ENCODE measurements at regions not wholly inside any gene's neighbourhood (a gene's known extent, or its start where the extent isn't known, plus 50 kb on each side); places are given as distances from the start of the nearest gene placed in this dataset.

DNA sequence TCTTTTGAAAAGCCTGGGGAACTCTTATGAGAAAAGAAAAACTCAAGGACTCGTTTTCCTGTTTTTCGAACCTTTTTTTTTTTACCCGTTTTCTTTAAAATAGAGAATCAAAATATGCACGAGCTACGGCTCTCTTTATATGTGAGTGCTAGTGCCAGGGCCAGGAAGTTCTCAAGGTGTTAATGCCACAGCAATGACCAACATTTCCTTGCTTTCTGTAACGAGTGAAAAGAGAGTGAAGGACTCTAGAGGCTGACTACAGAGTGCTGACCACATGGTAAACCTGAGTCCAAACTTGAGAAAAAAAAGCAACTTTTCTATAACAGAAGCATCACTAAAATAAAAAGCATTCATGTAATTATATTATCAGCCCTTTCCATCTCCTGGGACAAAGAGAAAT, 102.2 kb upstream of the SLC28A3 start:
- Histone ChIP-seq H3K27ac (no peak overlapping the region), H3K4me3 (no peak overlapping the region), H3K9me3 (no peaks in the 10 kb centered on the region), H3K27me3 (no peaks in the 10 kb centered on the region), H3K4me1 (no peaks in the 10 kb centered on the region), H3K36me3 (no peaks in the 10 kb centered on the region)
- intact Hi-C loops (cut with DNase I): no loop called here
- no peak for TF ChIP-seq POLR2A (IDR thresholded peaks at IDR 0.05)
- TF ChIP-seq CTCF (IDR thresholded peaks at IDR 0.05): no peak
- no peak for TF ChIP-seq POLR2AphosphoS5 (IDR thresholded peaks at IDR 0.05)
- no peak for TF ChIP-seq EP300 (IDR thresholded peaks at IDR 0.05)
- 82 to 88% methylated on average over 6 of the region's 6 CpGs for WGBS, 2 donors
- no peak for DNase-seq

GRCh38 chr9:84445737-84446136, 105.2 kb upstream of the SLC28A3 start:
- TF ChIP-seq CTCF (IDR thresholded peaks at IDR 0.05) (no peak), POLR2A (IDR thresholded peaks at IDR 0.05) (no peak), POLR2AphosphoS5 (IDR thresholded peaks at IDR 0.05) (no peak), EP300 (IDR thresholded peaks at IDR 0.05) (no peak)
- Histone ChIP-seq H3K27ac (no peak overlapping the region), H3K36me3 (no peaks in the 10 kb centered on the region), H3K4me1 (no peaks in the 10 kb centered on the region), H3K9me3 (no peaks in the 10 kb centered on the region), H3K27me3 (no peaks in the 10 kb centered on the region), H3K4me3 (no peak overlapping the region)
- WGBS, 2 donors: 93 to 94% methylated on average over 5 of the region's 5 CpGs
- no peak for DNase-seq
- intact Hi-C loops (cut with DNase I): no loop called here

DNA sequence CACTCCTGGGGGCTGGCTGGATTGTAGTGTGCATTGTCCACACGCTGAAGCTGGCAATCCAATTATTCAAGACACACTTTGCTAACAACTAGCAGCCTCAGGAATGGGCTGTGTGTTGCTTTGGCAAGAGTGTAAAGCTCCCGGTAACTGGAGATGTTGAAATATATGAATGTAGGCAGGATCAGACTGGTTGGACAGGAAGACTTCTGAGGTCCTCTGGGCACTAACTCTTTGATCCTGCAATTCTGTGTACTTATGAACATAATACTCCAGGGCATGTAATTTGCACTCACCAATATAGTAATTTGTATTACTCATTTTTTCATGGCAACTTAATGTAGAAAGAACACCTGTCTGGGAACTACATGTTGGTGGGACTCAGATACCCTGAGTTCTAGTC, 106.7 kb upstream of the SLC28A3 start:
- H3K9me3 ChIP-seq: no peaks in the 10 kb centered on the region
- no peak for TF ChIP-seq EP300 (IDR thresholded peaks at IDR 0.05)
- DNase-seq: no peak
- H3K27ac ChIP-seq: no peak overlapping the region
- 62 to 73% methylated on average over 2 of the region's 2 CpGs for WGBS, 2 donors
- H3K27me3 ChIP-seq: no peaks in the 10 kb centered on the region
- no peaks in the 10 kb centered on the region for H3K36me3 ChIP-seq
- intact Hi-C loops (cut with DNase I): no loop called here
- H3K4me3 ChIP-seq: no peak overlapping the region
- H3K4me1 ChIP-seq: no peaks in the 10 kb centered on the region

GRCh38 chr9:84450029-84450428, 109.5 kb upstream of the SLC28A3 start:
- WGBS, 2 donors: 69 to 72% methylated on average over 5 of the region's 5 CpGs
- no peak for DNase-seq
- no peaks in the 10 kb centered on the region for H3K4me1 ChIP-seq
- H3K27ac ChIP-seq: no peak overlapping the region
- no peak overlapping the region for H3K4me3 ChIP-seq
- no peaks in the 10 kb centered on the region for H3K9me3 ChIP-seq
- intact Hi-C loops (cut with DNase I): no loop called here
- no peak for TF ChIP-seq CTCF (IDR thresholded peaks at IDR 0.05)
- TF ChIP-seq POLR2AphosphoS5 (IDR thresholded peaks at IDR 0.05): no peak
- TF ChIP-seq POLR2A (IDR thresholded peaks at IDR 0.05): no peak
- no peak for TF ChIP-seq EP300 (IDR thresholded peaks at IDR 0.05)
- H3K27me3 ChIP-seq: peaks cover 0 to 7% (median 0%) of the 10 kb centered on the region in 3 donors
- H3K36me3 ChIP-seq: no peaks in the 10 kb centered on the region

DNA sequence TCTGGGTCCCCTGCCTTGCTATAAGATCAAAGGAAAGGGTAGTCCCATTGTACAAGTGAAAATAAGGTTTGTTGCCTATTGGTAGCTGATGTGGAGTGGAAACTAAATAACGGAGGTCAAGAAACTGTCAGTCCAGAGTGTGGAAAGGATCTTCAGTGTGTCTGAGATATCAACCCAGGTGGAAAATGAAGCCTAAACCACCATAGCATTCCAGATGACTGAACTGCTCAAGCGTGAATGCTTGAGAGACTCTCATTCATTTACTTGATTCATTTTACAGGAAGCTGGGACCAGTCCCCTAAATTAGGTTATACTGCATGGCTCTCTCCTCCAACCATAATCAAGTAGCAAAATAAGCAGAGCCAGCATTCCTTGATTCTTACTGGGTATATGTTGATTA, 116.0 kb upstream of the SLC28A3 start:
- no peak overlapping the region for H3K4me3 ChIP-seq
- WGBS, 2 donors: 77 to 83% methylated on average over 2 of the region's 2 CpGs
- no peak overlapping the region for H3K27ac ChIP-seq
- H3K9me3 ChIP-seq: peaks cover 0 to 2% (median 0%) of the 10 kb centered on the region in 4 donors
- no peak for DNase-seq
- no peaks in the 10 kb centered on the region for H3K36me3 ChIP-seq
- TF ChIP-seq CTCF (IDR thresholded peaks at IDR 0.05) (no peak), EP300 (IDR thresholded peaks at IDR 0.05) (no peak), POLR2A (IDR thresholded peaks at IDR 0.05) (no peak), POLR2AphosphoS5 (IDR thresholded peaks at IDR 0.05) (no peak)
- intact Hi-C loops (cut with DNase I): no loop called here
- peaks cover 0 to 7% (median 0%) of the 10 kb centered on the region in 3 donors for H3K27me3 ChIP-seq
- H3K4me1 ChIP-seq: no peaks in the 10 kb centered on the region

All from sigmoid colon (tissue), 6 donors.